ENCODE measurements at regions not wholly inside any gene's neighbourhood (a gene's known extent, or its start where the extent isn't known, plus 50 kb on each side); places are given as distances from the start of the nearest gene placed in this dataset.

DNA sequence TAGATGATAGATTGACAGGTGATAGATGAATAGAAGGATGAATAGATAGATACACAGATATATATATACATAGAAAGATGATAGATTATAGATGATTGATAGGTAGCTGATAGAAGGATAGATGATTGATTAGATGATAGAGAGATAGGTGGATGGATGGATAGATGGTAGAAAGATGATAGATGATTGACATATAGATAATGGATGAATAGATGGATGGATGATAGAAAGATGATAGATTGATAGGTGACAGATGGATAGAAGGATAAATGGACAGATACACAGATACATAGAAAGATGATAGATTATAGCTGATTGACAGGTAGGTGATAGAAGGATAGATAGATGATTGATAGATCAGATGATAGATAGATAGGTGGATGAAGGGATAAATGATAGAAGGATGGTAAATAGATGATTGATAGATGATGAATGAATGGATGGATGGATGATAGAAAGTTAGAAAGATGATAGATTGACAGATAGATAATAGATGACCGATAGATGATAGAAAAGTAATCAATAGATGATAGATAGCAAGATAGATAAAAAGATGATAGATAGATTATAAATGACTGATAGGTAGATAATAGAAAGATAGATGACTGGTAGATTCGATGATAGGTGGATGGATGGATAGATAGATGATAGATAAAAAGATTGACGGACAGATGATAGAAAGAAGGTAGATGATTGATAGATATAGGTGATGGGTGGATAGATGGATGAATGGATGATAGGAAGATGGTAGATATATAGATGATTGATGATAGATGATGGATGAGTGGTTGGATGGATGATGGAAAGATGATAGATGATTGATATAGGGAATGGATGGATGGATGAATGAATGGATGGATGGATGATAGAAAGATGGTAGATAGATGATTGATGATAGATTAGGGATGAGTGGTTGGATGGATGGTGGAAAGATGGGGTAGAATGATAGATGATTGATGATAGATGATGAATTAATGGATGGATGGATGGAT is 80.4 kb downstream of the MICALL2 start:
- DNase-seq (ENCODE audit: low spot score), result no peak

DNA sequence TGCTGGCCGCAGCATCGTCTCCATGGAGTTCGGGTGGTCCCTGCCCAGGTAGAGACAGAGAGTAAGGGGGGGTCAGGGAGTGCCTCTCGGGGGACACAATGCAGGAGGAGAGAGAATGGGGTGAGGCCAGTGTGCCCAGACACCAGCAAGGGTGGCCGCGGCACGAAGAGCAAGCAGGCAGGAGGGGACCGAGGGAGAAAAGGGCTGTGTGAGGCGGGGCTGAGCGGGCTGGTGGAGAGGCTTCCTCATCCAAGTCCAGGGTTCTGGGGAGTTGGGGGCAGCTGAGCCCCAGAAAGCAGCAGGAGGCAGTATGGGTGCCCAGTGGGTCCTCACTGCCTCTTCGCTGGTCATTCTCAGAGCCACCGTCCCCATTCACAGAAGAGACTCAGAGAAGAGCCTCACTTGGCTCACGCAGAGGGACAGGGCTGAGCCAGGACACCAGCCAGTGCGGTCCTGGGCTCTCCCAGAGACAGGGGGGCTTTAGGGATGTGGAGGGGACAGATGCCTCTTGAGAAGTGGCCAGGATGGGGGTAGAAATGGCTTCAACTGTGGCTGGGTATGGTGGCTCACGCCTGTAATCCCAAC is 78.9 kb downstream of the MICALL2 start:
- DNase-seq (ENCODE audit: low spot score), result no peak

DNA sequence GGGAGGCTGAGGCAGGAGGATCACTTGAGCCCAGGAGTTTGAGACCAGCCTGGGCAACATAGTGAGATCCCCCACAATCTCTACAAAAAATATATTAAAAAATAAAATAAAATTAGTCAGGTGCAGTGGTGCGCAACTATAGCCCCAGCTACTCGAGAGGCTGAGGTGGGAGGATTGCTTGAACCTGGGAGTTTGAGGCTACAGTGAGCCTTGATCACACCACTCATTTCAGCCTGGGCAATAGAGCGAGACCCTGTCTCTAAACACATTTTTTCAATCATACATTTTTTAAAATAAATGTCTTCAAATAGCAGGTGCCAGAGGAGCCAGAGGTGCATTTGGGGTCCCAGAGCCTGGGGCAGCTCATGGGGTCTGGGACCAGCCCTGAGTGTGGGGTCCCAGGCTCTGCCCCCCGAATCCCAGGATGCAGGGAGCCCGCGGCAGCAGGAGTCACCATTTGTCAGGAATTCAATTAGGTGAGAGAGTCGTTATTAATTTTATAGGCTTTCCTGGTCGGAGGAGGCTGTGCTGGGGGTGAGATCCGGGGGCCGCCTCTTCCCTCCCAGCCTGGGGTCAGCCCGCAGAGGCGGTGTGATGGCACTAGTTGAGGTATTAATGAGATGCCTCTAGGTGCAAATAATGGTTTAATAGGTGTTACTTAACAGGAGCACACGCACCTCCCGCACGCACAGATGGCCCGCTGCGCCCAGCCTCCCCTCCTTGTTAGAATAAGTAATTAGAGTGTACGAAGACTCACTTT is 78.3 kb downstream of the MICALL2 start:
- no peak for DNase-seq (ENCODE audit: low spot score)

DNA sequence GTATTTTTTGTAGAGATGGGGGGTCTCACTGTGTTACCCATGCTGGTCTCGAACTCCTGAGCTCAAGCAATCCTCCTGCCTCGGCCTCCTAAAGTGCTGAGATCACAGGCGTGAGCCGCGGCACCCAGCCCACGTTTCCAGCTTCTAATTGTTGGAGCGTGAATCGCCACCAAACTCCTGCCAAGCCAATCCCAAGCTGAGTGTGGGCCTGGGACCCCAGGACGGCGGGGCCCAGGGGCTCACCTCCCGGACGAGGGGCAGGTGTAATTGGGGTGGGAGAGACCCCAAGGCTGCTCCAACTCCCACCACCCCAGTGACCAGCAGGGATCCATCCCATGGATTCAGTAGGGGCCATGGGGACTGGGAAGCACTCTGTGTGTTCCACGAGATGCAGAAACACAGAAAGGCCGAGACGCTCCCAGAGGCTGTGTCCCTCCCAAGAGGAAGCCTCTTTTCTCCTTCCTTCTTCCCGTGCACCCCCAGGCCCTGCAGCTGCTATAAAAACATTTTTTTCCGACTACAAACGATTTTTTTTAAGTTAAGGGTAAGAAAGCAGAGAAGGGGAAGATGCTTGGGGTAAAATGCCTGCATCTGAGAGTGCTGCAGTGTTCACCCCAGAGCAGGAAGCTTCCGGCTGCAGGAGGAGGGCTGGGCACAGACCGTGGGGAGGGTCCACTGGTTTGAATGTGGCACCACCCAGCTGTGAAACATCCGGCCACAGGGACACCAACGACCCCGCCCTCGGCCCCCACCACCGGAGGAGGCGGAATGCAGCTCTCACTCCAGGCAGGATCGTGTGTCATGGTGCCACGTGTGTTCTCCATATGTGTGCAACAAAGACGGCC is 76.5 kb downstream of the MICALL2 start:
- no peak for DNase-seq (ENCODE audit: low spot score)

DNA sequence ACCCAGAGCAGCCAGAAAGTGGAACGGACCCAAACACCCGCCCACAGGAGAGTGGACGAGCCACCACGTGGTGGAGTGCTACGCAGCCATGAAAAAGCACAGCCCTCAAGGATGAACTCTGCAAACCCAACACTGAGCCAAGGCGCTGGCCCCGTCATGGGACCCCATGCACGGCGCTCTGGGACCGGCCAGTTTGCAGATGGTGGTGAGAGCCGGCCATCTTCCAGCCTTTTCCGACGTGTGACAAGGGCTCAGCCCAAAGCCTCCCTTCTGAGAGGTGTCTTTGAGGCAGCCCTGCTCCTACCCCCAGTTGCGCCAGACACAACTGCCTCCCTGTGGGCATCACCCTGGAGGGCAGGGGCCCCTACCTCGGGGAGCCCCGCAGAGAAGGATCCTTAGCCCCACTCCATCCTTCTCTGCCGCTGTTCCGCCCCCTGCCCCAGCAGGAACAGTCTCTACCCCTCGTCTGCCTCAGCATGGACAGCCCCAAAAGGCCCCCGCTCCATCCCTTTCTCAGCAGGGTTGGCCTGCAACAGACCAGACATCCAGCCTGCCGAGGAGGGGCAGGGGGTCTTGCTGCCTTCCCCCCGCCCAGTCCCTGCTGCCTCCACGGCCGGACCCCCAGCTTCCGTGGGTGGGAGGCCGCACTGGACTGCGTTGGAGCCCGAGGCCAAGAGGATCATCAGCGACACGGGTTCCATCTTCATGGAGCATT is 75.7 kb downstream of the MICALL2 start:
- no peak for DNase-seq (ENCODE audit: low spot score)

DNA sequence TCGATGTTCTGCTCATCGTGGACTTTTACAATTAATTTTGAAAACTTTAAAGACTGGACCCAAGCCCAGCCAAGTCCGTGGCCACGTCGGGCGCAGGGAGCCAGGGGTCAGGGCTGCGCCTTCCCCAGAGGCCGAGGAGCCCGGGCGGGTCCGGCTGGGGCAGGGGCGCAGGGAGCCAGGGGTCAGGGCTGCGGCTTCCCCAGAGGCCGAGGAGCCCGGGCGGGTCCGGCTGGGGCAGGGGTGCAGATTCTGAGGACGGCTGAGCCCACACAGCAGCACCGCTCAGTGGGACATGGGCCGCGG is 75.2 kb downstream of the MICALL2 start:
- DNase-seq (ENCODE audit: low spot score), result no peak
